Retina (tissue), 1 donor: ENCODE measurements at regions not wholly inside any gene's neighbourhood (a gene's known extent, or its start where the extent isn't known, plus 50 kb on each side); places are given as distances from the start of the nearest gene placed in this dataset.

Experiments
- DNase-seq: peaks from one replicate; pipeline ENCODE4 v3.0.0-alpha.2; 2016

DNA sequence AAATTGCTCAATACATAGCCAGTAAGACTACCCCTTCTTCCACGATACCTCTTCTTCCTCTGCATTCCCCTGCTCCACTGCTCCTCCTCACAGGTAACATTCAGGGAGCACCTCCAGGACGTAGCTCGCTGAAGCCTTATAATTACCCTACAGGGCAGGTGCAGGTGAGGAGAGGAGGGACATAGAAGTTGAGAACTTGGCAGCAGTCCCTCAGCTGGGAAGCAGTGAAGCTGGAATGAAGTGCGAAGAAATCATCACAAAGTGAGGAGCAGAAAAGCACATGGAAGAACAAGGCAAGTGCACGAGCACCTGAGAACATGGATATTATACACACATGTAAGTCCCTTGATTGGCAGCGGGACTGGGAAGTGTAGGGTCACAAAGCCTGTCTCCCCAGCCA, 118.2 kb downstream of the HSD17B3 start:
- DNase-seq: no peak

DNA sequence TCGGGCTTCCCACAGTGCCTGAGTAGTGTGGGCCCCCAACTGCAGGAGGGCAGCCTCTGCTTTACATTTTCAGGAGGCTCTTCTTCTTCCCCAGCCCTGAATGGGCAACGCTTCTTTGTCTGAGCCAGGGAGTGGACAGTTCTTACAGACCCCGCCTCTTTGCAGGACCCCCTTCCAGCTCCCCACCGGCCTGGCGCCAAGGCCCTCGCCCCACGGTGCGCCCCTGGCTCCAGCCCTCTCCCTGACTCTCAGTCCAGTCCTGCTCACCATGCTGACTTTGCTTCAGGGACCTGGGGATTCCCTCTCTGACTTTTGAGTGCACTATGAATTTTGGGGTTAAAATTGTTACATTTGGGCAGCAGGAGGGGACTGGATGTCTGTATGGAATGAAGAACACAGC, 123.8 kb downstream of the HSD17B3 start:
- no peak for DNase-seq

DNA sequence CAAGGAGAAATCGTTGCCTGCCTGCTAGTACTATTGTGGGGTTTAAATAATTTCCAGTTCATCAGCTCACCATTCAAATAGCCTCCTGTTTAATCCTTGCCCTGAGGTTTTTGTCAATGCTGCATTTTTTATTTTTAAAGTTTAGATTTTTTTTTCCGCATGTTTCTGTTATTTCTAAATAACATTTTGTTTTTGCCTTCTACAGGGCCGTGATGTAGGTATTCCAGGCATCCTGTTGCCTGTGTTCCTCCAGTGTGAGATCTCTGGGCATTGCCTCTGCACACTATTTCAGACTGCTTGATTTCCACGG, 124.3 kb downstream of the HSD17B3 start:
- no peak for DNase-seq

DNA sequence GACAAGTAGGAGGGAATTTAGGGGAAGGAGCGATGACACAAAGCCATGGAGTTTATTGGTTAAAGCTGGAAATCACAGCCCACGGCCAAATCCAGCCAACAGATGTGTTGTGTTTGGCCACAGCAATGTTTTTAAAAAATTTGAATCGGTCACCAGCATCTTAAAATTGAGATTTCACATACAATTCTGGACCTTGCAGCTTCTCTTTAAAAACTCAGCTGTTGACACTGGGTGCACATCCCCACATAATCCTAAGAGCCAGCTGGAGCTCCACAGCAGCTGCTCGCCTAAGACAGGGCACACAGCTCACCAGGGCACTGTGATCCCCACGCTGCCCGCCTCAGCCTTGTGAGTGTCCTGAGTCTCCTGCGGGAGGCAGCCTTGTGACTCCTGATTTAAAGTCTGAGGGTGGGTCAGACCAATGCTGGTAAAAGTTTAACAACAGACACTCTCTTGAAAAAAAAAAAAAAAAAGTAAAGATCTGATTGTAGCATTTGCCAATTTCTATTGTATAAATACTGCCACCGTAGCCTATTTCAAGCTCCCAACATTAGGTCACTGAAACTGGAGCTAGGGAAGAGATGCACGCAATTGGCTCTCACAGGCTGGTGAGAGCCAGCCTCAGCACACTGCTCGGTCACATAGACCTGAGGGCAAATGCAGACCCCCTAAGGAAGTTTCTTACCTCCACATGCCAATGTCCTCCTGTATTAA, 124.8 kb downstream of the HSD17B3 start:
- peak; percentile 70 for DNase-seq

DNA sequence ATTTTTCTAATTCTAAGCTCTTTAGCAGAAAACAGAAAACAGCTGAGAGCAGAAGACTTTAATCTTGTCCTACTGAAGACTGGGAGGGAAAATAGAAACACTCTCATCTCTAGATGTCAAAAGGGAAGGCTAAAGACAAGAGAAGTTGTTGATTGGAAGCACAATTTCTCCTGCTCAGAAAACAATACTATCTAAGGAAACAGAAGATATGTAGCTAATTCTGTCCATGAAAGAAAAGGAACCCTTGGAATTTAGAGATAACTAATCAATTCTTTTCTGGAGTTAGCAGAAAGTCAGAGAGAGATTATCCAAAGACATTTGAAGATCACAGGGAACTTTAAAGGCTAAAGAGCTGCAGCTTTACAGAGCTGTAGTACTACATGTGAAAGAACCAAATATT, 126.2 kb downstream of the HSD17B3 start:
- DNase-seq: no peak

DNA sequence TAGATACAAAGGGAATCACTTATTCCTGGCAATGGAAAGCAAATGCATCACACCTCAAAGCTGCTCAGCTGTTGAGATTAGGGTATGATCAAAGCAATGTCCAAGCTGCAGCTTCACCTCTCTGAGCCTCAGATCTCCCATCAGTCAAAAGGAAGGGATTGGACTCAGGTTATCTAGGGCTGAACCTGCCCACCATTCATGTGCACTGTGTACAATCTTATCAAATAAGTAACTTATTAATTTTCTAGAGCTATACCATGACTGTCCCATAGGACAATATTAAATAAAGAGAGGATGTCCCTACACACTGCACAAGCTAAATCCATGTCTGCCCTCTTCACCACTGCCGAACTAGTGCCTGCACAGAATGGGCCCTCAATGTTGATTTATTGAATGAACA, 127.0 kb downstream of the HSD17B3 start:
- no peak for DNase-seq

DNA sequence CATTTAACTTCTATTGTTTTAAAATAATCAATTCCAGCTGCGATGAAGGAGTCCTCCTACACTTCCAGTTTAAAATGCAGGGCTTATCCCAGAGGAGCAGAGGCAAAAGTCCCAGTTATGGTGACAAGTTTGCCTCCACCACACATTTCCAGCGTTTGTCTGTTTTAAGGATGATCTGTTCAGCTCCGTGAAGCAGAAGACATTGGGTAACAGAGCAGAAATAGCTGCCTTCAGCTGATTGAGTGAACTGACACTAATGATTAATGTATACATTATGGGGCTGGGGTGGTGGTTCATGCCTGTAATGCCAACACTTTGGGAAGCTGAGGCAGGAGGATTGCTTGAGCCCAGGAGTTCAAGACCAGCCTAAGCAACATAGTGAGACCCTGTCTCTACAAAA, 127.6 kb downstream of the HSD17B3 start:
- DNase-seq: peak; percentile 84

DNA sequence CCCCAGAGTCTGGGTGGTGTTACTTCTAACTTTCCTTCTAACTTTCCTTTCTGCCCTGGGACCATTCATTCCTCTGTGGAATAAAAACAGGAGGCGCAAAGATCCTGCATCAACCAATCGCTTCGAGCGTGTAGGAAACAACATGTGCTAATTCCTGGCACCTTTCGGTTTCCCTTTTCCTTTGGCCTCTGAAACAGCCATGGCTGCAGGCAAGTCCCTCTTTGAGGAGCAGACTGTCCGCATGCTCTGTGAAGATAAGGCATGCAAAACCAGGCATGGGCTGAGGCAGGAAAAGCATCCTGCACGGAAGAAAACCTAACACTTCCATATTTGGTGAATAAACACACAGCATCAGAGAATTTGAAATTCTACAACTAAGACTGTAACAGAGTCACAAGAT, 128.3 kb downstream of the HSD17B3 start:
- no peak for DNase-seq

DNA sequence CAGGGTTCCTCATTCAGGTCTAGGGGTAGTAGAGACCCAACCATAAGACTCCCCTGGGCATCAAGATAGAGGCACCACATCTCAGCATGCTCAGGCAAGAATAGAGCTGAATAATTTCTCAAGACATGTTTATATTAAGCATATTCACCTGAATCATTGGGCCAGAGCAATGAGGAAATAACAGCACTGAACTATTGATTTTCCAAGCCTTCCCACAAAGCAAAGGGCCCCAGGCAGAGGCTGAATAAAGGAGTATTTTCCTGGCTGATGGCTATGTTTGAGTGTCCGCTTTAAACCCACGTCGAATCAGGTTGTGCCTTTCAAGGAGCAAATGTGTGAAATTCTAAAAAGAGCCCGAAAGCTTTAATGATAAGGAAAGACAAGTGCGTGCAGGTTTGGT, 129.2 kb downstream of the HSD17B3 start:
- no peak for DNase-seq

DNA sequence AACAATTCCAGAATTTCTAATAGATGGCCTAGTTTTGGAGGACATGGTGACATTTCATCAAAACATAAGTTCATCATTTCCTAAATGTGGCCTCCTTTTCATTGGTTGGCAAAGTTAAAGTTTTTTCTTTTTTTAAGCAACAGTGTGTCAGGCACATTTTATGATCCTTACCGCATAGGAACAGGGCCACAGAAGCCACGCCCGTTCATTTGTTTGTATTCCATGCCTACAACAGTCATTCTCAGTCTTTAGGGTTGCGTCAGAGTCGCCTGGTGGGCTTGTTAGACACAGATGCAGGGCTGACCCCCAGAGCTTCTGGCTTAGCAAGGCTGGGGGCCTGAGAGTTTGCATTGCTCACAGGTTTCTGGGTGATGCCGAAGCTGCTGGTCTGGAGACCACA, 130.2 kb downstream of the HSD17B3 start:
- DNase-seq: no peak

DNA sequence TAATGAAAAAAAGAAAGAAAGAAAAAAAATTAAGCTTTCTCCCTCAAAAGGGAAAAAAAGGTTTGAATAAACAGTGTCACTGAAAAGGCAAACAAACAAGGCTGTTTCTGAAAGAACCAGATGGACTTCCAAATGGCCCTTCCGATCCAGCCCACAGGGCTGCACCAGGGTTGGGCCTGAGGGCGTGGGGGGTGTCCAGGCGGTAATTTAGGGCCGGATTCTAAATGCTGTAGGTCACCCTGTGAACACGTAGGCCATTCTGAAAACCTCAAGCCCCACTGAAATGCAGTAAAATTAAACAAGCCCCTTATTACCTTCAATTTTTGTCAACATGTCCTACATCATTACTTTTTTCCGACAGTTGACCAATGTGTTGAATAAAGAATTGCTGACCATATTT, 132.1 kb downstream of the HSD17B3 start:
- DNase-seq: no peak

DNA sequence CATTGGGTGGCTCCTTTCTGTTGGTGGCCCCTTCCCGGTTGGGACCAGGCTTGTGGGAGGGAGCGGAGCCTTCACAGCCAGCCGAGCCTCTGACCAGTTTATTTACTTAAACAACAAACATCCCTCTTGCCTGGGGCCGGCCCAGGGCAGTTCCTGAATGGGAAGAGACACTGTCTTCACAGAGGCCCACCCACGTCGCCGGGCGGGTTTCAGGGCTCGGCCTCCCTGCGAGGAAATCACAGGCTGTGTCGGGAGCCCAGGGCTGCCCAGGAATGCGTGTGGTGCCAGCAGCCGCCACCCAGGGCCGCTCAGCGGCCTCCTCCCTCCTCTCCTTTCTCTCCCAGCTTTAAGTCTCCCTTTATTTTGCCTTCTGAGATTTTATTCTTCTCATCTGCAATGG, 132.5 kb downstream of the HSD17B3 start:
- DNase-seq: peak; percentile 87

DNA sequence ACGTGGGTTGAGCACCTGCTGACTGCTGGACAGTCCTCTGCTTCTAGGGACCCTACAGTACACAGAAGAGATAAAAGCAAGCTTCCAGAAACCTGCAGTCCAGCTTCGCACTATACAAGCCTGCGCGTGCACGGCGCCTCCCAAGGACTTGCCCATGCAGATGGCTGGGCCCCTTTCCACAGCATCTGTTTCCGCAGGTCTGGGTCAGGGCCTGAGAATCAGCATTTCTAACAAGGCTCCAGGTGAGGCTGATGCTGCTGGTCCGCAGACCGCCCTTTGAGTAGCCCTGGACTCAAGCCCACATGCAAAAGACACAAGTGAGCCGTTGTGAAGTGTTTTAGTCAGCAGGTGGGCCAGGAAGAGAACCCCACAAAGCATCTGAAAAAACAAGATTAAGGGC, 133.1 kb downstream of the HSD17B3 start:
- DNase-seq: no peak

DNA sequence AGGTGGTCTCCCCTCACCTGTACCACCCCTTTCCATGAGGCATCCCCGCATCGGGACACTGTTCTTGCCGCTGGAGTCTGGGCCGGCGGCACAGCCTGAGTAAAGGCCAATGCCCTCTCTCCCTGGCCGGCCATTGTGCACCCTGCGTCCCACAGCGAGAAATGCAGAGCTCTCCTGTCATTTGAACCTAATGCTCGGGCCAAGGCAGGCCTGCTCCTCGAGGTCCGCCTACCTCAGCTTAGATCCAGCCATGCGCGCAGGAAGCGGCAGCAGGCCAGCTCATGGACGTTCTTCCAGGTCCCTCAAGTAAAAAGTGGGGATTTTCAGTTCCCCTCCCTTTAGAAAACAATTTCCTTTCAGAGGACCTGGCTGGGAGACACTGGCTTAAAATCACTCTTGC, 135.0 kb downstream of the HSD17B3 start:
- DNase-seq: no peak

DNA sequence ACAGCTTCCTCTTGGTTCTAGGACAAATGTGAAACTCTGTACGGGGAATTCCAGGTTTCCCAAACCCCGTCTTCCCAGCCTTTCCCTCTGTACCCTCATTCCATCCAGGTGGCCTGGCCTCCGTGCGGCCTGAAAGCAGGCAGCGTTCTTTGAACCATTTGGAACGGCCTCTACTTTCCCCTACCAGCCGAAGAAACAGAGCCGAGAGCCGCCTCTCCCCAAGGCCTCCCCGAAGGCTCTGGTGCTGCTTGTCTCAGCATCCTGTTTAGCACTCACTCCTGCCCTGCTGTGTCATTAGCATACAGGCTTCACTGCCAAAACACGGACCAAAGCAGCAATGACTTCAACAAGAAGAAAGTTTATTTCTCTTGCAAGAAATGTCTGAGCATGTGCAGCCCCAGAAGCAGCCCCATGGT, 137.7 kb downstream of the HSD17B3 start:
- DNase-seq: no peak

DNA sequence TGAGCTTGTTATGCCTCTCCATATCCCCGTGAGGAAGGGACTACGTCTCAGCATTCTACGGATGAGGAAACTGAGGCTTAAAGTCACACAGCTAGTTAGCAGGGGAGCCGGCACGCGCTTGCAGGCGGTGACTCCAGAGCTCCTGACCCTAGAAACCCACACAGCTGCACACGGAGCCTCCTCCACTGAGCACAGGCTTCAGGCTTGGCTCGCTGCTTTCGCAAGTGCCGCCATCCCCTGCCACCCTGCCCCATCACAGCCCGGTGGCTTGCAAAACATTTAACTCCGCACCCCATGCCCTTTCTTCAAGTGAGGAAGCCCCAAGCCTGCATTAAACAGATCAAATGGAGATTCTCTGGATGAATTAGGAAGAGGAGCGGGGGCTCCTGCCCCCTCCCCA, 138.3 kb downstream of the HSD17B3 start:
- no peak for DNase-seq

DNA sequence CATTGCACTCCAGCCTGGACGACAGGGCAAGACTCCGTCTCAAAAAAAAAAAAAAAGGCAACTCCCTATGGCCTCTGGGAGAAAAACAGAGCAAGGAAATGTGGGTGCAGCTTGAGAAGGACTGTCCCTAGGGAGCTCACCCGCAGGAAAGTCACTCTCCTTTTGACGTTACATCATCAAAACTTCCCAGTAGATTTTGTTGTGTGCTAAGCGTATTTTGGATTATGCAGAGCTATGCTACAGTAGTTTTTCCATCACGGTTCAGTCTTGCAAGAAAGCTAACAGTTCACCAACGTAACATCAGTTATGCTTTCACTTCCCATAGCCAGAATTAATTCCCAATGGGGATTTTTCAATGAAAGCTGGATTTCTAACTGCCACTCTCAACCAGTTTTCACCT, 138.8 kb downstream of the HSD17B3 start:
- DNase-seq: no peak

DNA sequence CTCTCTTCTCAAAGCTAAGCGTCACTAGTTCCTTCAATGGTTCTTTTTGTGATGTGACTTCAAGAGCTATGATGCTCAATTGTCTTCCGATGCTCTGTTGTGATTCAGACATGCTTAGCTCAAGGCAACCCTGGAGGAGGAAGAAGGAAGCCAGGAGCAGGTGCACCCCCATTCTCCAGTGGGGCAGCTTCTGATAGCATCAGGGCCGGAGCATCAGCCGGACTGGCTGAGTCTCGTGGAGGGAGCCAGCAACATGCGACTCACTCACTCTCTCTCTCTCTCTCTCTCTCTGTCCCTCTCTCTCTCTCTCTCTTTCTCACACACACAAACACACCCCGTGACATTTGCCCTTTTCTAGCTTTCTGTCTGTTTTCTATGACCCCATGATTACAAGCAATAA, 140.2 kb downstream of the HSD17B3 start:
- no peak for DNase-seq

DNA sequence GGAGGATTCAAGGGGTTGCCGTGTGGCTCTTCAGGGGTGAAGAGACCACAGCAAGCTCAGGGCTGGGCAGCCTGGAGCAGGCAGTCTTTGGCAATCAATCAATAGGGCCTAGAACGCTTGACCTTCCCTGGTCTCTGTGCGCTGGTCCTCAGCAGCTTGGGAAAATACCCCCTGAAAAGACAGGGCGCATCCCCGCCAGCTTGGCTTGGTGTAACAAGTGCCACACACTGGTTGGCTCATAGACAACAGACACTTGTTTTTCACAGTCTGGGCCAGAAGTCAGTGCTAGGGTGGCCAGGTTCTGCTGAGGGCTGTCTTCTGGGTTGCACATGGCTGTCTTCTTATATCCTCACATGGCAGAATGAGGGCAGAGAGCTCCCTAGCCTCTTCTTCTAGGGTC, 141.1 kb downstream of the HSD17B3 start:
- DNase-seq: no peak

DNA sequence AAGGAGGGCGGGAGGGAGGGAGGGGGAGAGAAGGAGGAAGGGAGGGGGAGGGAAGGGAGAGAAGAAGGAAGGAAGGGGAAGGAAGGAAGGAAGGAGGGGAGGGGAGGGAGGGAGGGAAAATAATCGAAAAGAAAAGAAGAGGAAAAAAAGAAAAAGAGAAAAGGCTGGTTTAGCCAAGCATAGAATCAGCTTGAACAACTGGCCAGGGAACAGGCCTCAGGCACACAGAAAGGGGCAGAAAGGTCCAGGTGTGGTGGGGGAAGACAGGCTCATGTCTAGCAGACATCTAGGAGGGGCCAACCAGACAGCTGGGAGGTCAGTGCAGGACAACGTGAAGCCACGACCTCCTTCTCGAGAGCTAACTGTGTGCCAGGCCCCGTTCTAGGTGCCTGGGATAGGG, 141.8 kb downstream of the HSD17B3 start:
- DNase-seq: no peak

DNA sequence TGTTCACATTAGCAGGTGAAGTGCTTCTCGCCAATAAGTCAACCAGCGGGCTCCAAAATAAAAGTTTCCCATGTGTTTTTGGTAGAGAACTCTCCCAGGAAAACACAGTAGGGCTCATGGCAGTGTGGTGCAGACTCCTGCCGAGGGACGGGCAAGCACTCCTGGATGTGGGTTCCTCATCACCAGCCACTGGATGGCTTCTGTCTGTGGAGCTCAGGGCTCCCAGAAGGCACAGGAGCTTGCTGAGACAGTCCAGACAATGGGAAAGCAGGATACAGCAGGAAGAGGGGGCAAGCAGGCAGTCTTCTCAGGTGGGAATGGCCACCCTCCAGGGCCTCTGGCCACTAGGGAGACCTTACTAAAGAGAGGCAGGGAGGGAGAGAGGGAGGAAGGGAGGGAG, 142.4 kb downstream of the HSD17B3 start:
- DNase-seq: no peak

DNA sequence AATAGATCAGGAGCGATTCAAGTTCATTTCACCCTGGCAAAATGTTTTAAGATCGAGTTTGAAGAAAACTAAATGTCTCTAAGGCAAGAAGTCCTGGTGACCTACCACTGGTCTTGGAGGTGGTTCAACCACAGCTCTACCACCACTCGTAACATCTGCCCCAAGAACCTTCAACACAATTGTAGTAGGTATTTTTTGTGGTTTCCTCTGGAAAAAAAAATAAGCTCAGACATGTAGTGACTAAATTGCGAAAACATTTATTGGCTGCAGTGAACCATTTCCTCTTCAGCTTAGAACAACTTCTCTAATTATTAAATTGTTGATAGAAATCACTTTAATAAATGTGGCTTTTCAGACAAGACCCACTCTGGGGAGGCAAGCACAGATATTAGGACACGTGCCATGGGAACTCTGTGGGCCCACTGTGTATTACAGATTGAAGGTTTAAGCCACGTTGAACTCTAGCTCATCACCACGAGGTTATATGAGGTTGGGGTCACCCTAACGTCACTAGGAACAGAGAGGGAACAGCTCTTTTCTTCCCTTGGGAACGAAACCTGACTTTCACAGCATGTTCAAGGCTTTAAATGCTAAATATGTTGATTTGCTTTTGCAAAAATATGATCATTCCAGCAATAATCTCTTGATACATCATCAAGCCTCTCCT, 142.9 kb downstream of the HSD17B3 start:
- DNase-seq: no peak

DNA sequence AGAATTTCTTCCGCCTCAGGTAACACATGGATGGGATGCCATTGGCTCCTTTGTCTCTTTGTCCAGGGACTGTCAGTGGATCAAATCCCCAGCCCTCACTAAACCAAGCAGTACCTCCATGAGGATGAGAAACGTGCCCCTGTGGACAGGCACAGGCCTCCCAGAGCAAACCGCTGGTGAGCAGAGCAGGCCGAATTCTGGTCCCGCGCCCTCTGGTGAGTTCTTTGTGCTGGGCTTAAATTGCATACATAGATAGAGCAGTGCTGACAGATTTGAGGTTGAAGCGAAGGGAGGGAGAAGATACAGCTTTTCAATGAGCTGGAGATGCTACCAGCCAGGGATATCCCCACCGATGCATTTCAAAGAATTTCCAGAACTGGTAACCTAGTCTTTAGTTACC, 143.8 kb downstream of the HSD17B3 start:
- DNase-seq: no peak

DNA sequence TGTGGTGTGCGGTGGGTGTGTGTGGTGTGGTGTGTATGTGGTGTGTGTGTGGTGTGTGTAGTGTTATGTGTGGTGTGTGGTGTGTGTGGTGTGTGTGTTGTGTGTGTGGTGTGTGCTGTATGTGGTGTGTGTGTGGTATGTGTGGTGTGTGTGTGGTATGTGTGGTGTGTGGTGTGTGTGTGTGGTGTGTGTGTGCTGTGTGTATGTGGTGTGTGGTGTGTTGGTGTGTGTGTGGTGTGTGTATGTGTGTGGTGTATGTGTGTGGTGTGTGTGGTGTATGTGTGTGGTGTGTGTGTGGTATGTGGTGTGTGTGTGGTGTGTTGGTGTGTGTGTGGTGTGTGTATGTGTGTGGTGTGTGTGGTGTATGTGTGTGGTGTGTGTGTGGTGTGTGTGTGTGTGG, 144.3 kb downstream of the HSD17B3 start:
- DNase-seq: no peak
